ENCODE measurements at regions not wholly inside any gene's neighbourhood (a gene's known extent, or its start where the extent isn't known, plus 50 kb on each side); places are given as distances from the start of the nearest gene placed in this dataset.

GRCh38 chr10:43795639-43796038 lies 147.0 kb upstream of the ZNF32 start:
- no peak for DNase-seq (ENCODE audit: low read depth)
- no peak overlapping the region for H3K4me3 ChIP-seq (ENCODE audit: low read depth, low read length)
- TF ChIP-seq, protein P1, sequence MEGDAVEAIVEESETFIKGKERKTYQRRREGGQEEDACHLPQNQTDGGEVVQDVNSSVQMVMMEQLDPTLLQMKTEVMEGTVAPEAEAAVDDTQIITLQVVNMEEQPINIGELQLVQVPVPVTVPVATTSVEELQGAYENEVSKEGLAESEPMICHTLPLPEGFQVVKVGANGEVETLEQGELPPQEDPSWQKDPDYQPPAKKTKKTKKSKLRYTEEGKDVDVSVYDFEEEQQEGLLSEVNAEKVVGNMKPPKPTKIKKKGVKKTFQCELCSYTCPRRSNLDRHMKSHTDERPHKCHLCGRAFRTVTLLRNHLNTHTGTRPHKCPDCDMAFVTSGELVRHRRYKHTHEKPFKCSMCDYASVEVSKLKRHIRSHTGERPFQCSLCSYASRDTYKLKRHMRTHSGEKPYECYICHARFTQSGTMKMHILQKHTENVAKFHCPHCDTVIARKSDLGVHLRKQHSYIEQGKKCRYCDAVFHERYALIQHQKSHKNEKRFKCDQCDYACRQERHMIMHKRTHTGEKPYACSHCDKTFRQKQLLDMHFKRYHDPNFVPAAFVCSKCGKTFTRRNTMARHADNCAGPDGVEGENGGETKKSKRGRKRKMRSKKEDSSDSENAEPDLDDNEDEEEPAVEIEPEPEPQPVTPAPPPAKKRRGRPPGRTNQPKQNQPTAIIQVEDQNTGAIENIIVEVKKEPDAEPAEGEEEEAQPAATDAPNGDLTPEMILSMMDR (IDR thresholded peaks at IDR 0.05; ENCODE audit: low read depth, low read length, missing control alignments): no peak

GRCh38 chr10:43795093-43795492 lies 146.4 kb upstream of the ZNF32 start:
- TF ChIP-seq, protein P1 (IDR thresholded peaks at IDR 0.05; ENCODE audit: low read depth, low read length, missing control alignments): no peak
- no peak for DNase-seq (ENCODE audit: low read depth)
- no peak overlapping the region for H3K4me3 ChIP-seq (ENCODE audit: low read depth, low read length)

- H3K4me3 ChIP-seq (ENCODE audit: low read depth, low read length): no peak overlapping the region
- TF ChIP-seq, protein P1 (IDR thresholded peaks at IDR 0.05; ENCODE audit: low read depth, low read length, missing control alignments): no peak
- DNase-seq (ENCODE audit: low read depth): no peak
These were observed 145.6 kb upstream of the ZNF32 start for GRCh38 chr10:43794181-43794815.

GRCh38 chr10:43793704-43794103 lies 145.0 kb upstream of the ZNF32 start:
- no peak overlapping the region for H3K4me3 ChIP-seq (ENCODE audit: low read depth, low read length)
- TF ChIP-seq, protein P1 (IDR thresholded peaks at IDR 0.05; ENCODE audit: low read depth, low read length, missing control alignments): no peak
- no peak for DNase-seq (ENCODE audit: low read depth)

DNA sequence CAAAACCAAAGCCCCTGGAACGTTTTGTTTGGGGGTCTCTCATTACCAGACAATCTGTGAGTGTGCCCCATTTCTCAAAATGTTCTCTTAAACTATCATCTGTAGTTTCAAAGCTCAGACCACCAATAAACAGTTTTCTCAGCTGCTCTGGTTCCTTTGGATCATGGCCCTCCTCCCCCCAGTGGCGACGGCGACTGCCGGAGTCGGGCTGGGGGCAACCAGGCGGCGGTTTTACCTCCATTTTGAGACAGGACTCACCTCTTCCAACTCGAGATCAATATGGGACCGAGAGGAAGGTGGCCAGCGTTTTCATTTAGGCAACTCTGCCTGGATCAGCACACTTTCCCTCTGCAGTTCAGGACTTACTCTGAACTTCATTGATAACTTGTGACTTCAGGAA lies 141.5 kb upstream of the ZNF32 start:
- H3K4me3 ChIP-seq (ENCODE audit: low read depth, low read length): no peak overlapping the region
- TF ChIP-seq, protein P1 (IDR thresholded peaks at IDR 0.05; ENCODE audit: low read depth, low read length, missing control alignments): no peak
- no peak for DNase-seq (ENCODE audit: low read depth)

- DNase-seq (ENCODE audit: low read depth): no peak
- H3K4me3 ChIP-seq (ENCODE audit: low read depth, low read length): no peak overlapping the region
- TF ChIP-seq, protein P1 (IDR thresholded peaks at IDR 0.05; ENCODE audit: low read depth, low read length, missing control alignments): peak; percentile 27
These were observed 136.6 kb upstream of the ZNF32 start for GRCh38 chr10:43785252-43785651.

DNA sequence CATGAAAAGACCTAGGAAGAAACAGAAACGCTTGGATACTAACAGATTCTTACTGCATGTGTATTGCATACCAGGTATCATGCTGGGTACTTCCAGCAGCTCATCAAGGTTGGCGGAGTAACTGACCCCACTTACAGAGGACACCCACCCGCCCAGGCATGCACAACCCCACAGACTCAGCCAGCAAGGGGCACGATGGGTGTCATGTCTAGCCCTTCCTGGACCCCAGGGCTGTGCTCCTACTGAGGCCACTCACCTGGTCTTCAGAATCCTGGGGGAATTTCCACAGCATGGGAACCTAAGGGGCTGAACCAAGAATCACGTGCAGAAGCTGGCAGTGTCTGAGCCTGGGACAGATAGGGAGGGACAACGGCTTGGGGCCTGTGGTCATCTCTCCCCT lies 134.1 kb upstream of the ZNF32 start:
- no peak for DNase-seq (ENCODE audit: low read depth)
- TF ChIP-seq, protein P1 (IDR thresholded peaks at IDR 0.05; ENCODE audit: low read depth, low read length, missing control alignments): no peak
- no peak overlapping the region for H3K4me3 ChIP-seq (ENCODE audit: low read depth, low read length)

All from GM12864 (cell line).